Activated CD4-positive, alpha-beta T cell treated with anti-CD3 and anti-CD28 coated beads, Interleukin-2, amount 50 U/mL, for 4 hours (primary cell): ENCODE measurements at regions not wholly inside any gene's neighbourhood (a gene's known extent, or its start where the extent isn't known, plus 50 kb on each side); places are given as distances from the start of the nearest gene placed in this dataset.
"Not testable (repeated sequence)": the region's sequence is repeated elsewhere in the genome, so short reads cannot be mapped to it uniquely, and the experiment has no call there.

ENCODE experiments used
- DNase-seq, 2 experiments: peaks; one replicate each; pipeline ENCODE4 v3.0.0-alpha.2; 2020

GRCh38 chr11:81237139-81237538 is 1496.5 kb downstream of the FAM181B start:
- DNase-seq, result no peak

DNA sequence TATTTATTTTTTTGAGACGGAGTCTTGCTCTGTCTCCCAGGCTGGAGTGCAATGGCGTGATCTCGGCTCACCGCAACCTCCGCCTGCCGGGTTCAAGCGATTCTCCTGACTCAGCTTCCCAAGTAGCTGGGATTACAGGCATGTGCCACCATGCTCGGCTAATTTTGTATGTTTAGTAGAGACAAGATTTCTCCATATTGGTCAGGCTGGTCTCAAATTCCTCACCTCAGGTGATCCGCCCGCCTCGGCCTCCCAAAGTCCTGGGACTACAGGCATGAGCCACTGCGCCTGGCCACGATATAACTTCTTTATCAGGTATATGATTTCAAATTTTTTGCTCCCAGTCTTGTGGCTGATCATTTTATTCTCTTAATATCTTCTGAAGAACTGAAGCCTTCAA is 1506.3 kb downstream of the FAM181B start:
- not testable (repeated sequence) for DNase-seq

DNA sequence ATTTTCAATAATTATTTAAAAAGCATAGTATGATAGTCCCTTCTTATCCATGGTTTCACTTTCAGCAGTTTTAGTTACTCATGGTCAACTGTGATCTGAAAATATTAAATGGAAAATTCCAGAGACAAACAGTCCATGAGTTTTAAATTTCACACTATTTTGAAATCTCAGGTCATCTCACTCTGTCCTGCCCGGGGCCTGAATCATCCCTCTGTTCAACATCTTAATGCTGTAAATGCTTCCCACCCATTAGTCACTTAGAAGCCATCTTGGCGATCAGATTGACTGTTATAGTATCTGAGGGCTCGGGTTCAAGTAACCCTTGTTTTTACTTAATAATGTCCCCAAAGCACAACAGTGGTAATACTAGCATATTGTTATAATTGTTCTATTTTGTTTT is 1509.3 kb downstream of the FAM181B start:
- no peak for DNase-seq

GRCh38 chr11:81222491-81222890 is 1511.2 kb downstream of the FAM181B start:
- DNase-seq, result no peak

GRCh38 chr11:81220146-81220895 is 1513.3 kb downstream of the FAM181B start:
- no peak for DNase-seq

DNA sequence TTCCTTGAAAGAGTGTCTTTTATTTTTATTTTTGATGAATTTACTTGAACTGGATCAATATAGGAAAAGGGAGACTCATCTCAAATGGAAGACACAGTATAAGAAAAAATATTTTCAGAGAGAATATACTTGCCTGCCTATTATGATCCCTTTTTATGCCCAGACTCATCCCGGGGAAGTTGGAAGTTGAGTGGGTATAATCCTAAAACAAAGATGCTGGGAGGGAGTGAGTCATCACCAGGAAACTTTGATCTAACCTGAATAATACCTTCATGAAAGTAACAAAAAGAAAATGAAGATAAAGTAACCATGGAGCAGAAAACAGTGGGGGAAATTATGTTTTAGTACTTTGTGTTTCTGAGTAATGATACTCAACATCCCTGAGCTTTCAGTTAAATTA is 1514.0 kb downstream of the FAM181B start:
- no peak for DNase-seq

DNA sequence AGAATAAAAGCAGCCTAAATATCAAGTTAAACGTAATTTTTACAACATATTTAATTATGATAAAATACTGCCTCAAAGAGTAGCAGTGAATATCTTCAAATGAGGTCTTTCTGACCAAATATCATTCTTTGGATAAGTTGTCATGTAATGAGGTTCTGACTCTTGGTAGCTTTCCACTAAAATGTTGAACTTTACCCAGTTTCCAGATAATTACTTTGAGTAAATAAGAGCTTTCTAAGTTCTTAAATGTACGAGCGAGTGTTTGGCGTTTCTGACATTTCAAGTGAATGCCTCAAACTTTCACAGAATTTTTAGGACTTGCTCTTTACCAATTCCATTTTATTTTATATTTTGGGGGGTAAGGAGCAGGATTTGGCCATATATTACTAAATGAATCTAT is 1515.2 kb downstream of the FAM181B start:
- no peak for DNase-seq

DNA sequence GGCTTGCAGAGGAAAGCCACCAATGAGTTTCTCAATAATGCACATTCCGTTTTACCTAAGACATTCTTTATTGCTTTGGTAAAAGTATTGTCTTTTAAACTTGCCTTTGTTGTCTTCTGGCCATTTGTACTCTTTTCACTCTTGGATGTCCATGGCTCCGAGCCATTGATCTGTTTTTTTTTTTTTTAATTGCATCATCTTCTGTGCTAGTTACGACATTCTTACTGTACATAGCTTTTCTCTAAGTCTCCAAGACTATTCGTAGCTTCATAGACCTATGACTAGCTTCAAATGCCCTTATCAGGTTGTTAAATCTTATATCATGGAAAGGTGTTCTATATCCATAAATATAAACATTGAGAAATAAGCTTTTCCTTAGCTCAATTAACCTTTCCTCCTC is 1522.6 kb downstream of the FAM181B start:
- DNase-seq, result no peak

DNA sequence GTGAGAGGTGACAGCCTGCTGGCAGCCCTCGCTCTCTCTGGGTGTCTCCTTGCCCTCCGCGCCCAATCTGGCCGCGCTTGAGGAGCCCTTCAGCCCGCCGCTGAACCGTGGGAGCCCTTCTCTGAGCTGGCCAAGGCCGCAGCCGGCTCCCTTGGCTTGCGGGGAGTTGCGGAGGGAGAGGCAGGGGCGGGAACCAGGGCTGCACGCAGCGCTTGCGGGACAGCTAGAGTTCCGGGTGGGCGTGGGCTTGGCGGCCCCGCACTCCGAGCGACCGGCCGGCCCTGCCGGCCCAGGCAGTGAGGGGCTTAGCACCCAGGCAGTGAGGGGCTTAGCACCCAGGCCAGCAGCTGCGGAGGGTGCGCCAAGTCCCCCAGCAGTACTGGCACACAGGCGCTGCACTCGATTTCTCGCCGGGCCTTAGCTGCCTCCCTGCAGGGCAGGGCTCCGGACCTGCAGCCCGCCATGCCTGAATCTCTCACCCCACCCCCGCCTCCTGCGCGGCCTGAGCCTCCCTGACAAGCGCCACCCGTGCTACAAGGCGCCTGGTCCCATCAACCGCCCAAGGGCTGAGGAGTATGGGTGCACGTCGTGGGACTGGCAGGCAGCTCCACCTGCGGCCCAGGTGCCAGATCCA is 1526.1 kb downstream of the FAM181B start:
- no peak for DNase-seq

- no peak for DNase-seq
These were observed 1529.8 kb downstream of the FAM181B start for GRCh38 chr11:81203876-81204275.

GRCh38 chr11:81197396-81197795 is 1536.3 kb downstream of the FAM181B start:
- no peak for DNase-seq

DNA sequence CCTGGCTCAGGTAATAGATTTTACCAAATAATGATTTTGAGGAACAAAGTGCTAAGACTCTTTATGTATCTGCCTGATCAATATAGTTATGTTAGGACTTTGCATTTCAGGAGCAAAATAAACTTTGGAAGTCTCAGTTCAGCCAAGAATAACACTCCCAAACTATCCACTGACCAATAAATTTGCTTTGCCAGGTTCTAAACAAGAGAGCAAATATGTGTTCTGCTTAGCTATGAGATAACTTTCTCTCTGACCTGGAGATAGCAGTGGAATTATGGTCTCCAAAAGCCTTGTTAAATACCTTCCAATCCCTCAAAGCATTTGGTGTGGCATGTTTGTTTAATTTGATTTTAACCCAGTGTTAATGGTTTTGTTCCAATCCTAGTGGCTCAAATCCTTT is 1541.1 kb downstream of the FAM181B start:
- no peak for DNase-seq

GRCh38 chr11:81190546-81190945 is 1543.1 kb downstream of the FAM181B start:
- no peak for DNase-seq

DNA sequence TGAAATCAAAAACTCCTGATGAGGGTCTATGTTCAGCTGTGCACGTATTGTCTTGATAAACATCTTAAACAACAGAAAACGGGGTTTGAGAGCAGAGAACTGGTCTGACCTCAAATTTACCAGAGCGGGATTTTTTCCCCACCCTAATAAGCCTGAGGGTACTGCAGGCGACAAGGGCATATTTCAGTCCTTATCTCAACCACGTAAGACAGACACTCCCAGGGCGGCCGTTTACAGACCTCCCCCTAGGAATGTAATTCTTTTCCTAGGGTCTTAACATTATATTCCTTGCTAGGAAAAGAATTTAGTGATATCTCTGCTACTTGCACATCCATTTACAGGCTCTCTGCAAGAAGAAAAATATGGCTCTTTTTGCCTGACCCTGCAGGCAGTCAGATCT is 1546.6 kb downstream of the FAM181B start:
- DNase-seq, result not testable (repeated sequence)

DNA sequence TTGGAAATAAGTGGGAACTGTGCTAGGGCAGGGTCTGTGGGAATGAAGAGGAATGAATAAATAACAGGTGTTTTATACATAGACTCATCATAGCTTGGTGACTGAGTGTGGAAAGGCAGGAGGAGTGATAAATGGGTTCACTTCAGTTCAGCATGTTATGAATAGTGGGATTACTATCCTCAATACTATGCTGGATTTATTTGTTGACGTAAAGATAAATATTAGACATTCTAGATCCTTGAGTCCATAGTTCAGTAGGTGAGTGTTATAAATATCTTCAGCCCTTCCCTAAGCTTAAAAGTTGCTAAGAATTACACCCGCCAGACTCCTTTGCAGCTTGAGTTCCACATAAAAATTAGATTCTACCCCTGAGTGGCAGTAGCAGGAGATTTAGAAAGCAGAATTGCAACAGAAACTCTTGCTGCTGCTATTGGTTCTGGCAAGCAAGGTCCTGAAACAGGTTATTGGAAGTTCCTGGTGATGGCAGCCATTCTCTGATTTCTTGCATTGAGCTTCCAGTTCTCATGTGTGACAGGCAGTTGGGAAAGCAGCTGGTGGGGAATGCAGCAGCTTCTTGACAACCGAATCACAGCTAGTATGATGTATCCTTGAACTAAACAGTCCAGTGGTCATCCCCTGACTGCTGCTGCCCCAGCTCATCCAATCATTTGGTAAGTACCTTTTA is 1558.9 kb downstream of the FAM181B start:
- DNase-seq, result no peak

- no peak for DNase-seq
These were observed 1568.5 kb downstream of the FAM181B start for GRCh38 chr11:81165164-81165563.

DNA sequence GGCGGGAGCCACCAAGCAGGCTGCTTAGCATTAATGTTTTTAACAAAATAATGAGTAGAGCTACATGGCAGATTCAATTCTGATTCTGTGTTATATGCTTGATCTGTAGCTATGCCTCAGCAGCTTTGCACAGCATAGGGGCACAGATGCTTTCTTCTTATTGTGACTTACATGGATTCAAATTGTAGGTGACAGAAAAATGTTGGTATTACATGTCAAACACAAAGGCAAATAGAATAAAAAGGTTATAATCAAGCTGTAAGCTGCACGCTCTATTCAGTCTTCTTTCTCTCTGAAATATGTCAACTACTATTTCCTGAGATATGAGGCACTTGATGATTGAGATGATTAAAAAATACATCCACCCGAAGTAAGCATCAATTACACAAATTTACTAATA is 1573.8 kb downstream of the FAM181B start:
- no peak for DNase-seq

GRCh38 chr11:81135570-81135969 is 1598.1 kb downstream of the FAM181B start:
- DNase-seq, result no peak

GRCh38 chr11:81129618-81130017 is 1604.0 kb downstream of the FAM181B start:
- no peak for DNase-seq

DNA sequence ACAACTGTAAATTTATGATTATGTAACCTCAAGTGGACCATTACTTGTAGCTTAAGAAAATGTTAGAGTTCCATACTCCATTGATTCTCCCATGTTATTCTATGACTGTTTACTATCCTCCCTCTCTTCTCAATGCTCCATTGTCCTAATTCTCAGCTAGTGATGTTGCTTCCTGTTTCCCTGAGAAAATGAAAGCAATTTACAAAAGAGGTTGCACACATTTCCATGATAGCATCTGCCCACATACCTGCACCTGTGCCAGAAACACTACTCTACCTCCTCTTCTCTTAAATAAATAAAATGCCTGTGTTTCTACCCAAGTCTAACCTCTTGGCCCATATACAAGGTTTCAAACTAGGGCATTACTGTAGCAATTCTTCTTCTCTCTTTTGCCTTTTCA is 1620.9 kb downstream of the FAM181B start:
- no peak for DNase-seq

- no peak for DNase-seq
These were observed 1629.6 kb downstream of the FAM181B start for GRCh38 chr11:81104051-81104450.

- DNase-seq, result no peak
These were observed 1635.2 kb downstream of the FAM181B start for GRCh38 chr11:81098471-81098870.

DNA sequence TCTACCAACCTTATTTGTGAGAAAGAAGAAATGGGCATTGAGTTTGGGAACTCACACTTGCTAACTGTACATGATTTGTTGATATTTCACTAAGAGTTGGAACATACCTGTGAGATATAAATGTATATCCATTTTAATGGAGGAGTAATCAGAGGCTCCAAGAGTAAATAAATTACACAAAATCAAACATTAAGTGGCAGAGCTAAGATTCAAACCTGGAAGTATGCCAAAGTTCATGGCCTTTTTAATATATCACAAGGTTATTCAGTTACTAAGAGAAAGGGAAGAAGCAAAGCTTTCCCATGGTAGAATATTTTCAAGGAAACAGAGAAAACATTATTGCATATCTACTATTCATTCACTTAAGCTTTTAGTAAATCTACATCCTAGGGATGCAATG is 1641.1 kb downstream of the FAM181B start:
- no peak for DNase-seq

GRCh38 chr11:81089242-81089641 is 1644.4 kb downstream of the FAM181B start:
- no peak for DNase-seq
